ENCODE measurements at regions not wholly inside any gene's neighbourhood (a gene's known extent, or its start where the extent isn't known, plus 50 kb on each side); places are given as distances from the start of the nearest gene placed in this dataset.

DNA sequence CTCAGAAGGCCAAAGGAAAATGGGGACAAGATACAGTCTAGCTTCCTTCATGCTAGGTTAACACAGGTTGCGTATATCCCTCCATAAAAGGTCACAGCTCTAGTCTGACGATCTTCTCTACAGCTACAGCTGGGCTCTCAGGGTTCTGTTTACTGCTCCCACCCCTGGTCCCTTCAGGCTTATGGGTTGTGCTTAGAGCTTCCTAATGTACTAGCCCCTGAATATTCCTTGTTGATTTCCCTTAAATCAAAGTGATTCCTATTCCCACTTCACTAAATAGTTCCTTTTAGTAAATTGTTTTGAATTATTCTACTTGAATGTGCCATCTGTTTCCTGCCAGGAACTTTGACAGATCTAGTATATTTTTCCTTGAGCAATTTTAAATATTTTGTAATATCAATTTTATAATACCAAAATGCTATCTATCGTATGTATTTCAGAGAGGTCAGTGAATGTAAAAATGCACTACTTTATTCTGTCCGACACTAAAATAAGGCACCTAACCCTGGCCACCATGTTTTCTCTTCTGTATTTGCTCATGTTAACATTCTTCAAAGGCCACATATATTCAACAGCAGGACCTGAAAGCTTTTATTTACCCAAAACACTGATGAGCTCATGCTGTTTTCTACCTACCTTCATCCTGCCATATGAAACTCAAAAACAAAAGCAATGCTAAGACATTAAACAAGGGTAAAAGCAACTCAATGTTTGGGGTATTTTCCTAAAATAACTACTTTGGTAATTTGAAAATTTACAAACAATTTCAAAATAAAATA is 92.8 kb upstream of the TGFBR2 start (continued):
- TF ChIP-seq POLR2AphosphoS5 (IDR thresholded peaks at IDR 0.05; ENCODE audit: low read depth, low read length) (no peak), CBX5 (IDR thresholded peaks at IDR 0.05; ENCODE audit: low read depth, low read length) (no peak), TAF1 (IDR thresholded peaks at IDR 0.05; ENCODE audit: low read depth, low read length) (no peak)
